ENCODE measurements at regions not wholly inside any gene's neighbourhood (a gene's known extent, or its start where the extent isn't known, plus 50 kb on each side); places are given as distances from the start of the nearest gene placed in this dataset.

- FAIRE-seq = no peak
- DNase-seq (ENCODE audit: low spot score in 2 of 2) = no peak
Measured at GRCh38 chr12:74794522-74794921, 256.9 kb downstream of the ATXN7L3B start.

- no peak for FAIRE-seq
- DNase-seq (ENCODE audit: low spot score in 2 of 2) = no peak
Measured at GRCh38 chr12:74801625-74802024, 264.0 kb downstream of the ATXN7L3B start.

GRCh38 chr12:74816398-74817175, 279.0 kb downstream of the ATXN7L3B start:
- FAIRE-seq = no peak
- DNase-seq (ENCODE audit: low spot score in 2 of 2) = no peak

GRCh38 chr12:74817499-74817898, 279.9 kb downstream of the ATXN7L3B start:
- FAIRE-seq = no peak
- no peak for DNase-seq (ENCODE audit: low spot score in 2 of 2)

- DNase-seq (ENCODE audit: low spot score in 2 of 2) = no peak
- no peak for FAIRE-seq
Measured at GRCh38 chr12:74818412-74818811, 280.8 kb downstream of the ATXN7L3B start.

- DNase-seq (ENCODE audit: low spot score in 2 of 2) = no peak
- FAIRE-seq = no peak
Measured at GRCh38 chr12:74820324-74820723, 282.7 kb downstream of the ATXN7L3B start.

- DNase-seq (ENCODE audit: low spot score in 2 of 2) = no peak
- FAIRE-seq = no peak
Measured at GRCh38 chr12:74836567-74836966, 298.9 kb downstream of the ATXN7L3B start.

GRCh38 chr12:74846116-74846515, 308.5 kb downstream of the ATXN7L3B start:
- no peak for FAIRE-seq
- no peak for DNase-seq (ENCODE audit: low spot score in 2 of 2)

- DNase-seq (ENCODE audit: low spot score in 2 of 2) (no peak), FAIRE-seq (no peak)
Measured at GRCh38 chr12:74847169-74847568, 309.5 kb downstream of the ATXN7L3B start.

GRCh38 chr12:74848006-74848405, 310.4 kb downstream of the ATXN7L3B start:
- no peak for FAIRE-seq
- no peak for DNase-seq (ENCODE audit: low spot score in 2 of 2)

- no peak for DNase-seq (ENCODE audit: low spot score in 2 of 2)
- FAIRE-seq = no peak
Measured at GRCh38 chr12:74849801-74850200, 312.2 kb downstream of the ATXN7L3B start.

- DNase-seq (ENCODE audit: low spot score in 2 of 2) (no peak), FAIRE-seq (no peak)
Measured at GRCh38 chr12:74871817-74872216, 334.2 kb downstream of the ATXN7L3B start.

GRCh38 chr12:74885775-74886174, 323.9 kb downstream of the KCNC2 start:
- DNase-seq (ENCODE audit: low spot score in 2 of 2) (no peak), FAIRE-seq (no peak)

GRCh38 chr12:74889073-74889472, 320.6 kb downstream of the KCNC2 start:
- no peak for FAIRE-seq
- DNase-seq (ENCODE audit: low spot score in 2 of 2) = no peak

GRCh38 chr12:74889563-74890236, 319.9 kb downstream of the KCNC2 start:
- DNase-seq (ENCODE audit: low spot score in 2 of 2) (no peak), FAIRE-seq (no peak)

- no peak for FAIRE-seq
- DNase-seq (ENCODE audit: low spot score in 2 of 2) = no peak
Measured at GRCh38 chr12:74890237-74890599, 319.4 kb downstream of the KCNC2 start.

- FAIRE-seq (no peak), DNase-seq (ENCODE audit: low spot score in 2 of 2) (no peak)
Measured at GRCh38 chr12:74891083-74891668, 318.5 kb downstream of the KCNC2 start.

GRCh38 chr12:74892057-74892633, 317.5 kb downstream of the KCNC2 start:
- FAIRE-seq (no peak), DNase-seq (ENCODE audit: low spot score in 2 of 2) (no peak)

GRCh38 chr12:74896186-74896585, 313.5 kb downstream of the KCNC2 start:
- DNase-seq (ENCODE audit: low spot score in 2 of 2) (no peak), FAIRE-seq (no peak)

GRCh38 chr12:74897425-74898211, 312.0 kb downstream of the KCNC2 start:
- FAIRE-seq (no peak), DNase-seq (ENCODE audit: low spot score in 2 of 2) (no peak)

All from frontal cortex (tissue), 3 donors.